ENCODE measurements at regions not wholly inside any gene's neighbourhood (a gene's known extent, or its start where the extent isn't known, plus 50 kb on each side); places are given as distances from the start of the nearest gene placed in this dataset.

- ChIA-PET POLR2A (no interaction called here), CTCF (no interaction called here)
- ATAC-seq (no peak), DNase-seq (no peak)
- no peak overlapping the region for H3K4me3 Mint-ChIP-seq
- no peaks in the 10 kb centered on the region for H3K9me3 Mint-ChIP-seq (ENCODE audit: low read depth)
- H3K27ac Mint-ChIP-seq = no peak overlapping the region
- no peaks in the 10 kb centered on the region for H3K36me3 Mint-ChIP-seq (ENCODE audit: low read depth)
- no peaks in the 10 kb centered on the region for H3K4me1 Mint-ChIP-seq
- intact Hi-C loops (cut with DNase I, micrococcal nuclease) = no loop called here
- H3K27me3 Mint-ChIP-seq = peaks cover 6% of the 10 kb centered on the region
Measured at GRCh38 chr4:189785257-189785656, 155.4 kb upstream of the FRG1 start.

- POLR2A ChIA-PET = no interaction called here
- no peak for ATAC-seq
Measured at GRCh38 chr4:189786447-189786846, 154.2 kb upstream of the FRG1 start.

GRCh38 chr4:189787216-189788031 lies 153.2 kb upstream of the FRG1 start:
- intact Hi-C loops (cut with DNase I, micrococcal nuclease) = no loop called here
- Mint-ChIP-seq H3K27ac (peak overlapping the region; percentile 5), H3K4me1 (no peaks in the 10 kb centered on the region), H3K36me3 (ENCODE audit: low read depth) (no peaks in the 10 kb centered on the region), H3K9me3 (ENCODE audit: low read depth) (no peaks in the 10 kb centered on the region), H3K27me3 (peaks cover 6% of the 10 kb centered on the region), H3K4me3 (no peak overlapping the region)
- POLR2A ChIA-PET = no interaction called here
- ATAC-seq (no peak), DNase-seq (no peak)
- CTCF ChIA-PET = no interaction called here

More at GRCh38 chr4:189786447-189786846, 154.2 kb upstream of the FRG1 start:
- DNase-seq = no peak
- intact Hi-C loops (cut with DNase I, micrococcal nuclease) = no loop called here
- no peaks in the 10 kb centered on the region for H3K9me3 Mint-ChIP-seq (ENCODE audit: low read depth)
- peaks cover 4% of the 10 kb centered on the region for H3K27me3 Mint-ChIP-seq
- CTCF ChIA-PET = no interaction called here
- H3K27ac Mint-ChIP-seq = no peak overlapping the region
- no peak overlapping the region for H3K4me3 Mint-ChIP-seq
- H3K4me1 Mint-ChIP-seq = no peaks in the 10 kb centered on the region
- no peaks in the 10 kb centered on the region for H3K36me3 Mint-ChIP-seq (ENCODE audit: low read depth)

GRCh38 chr4:189792924-189793618 lies 147.6 kb upstream of the FRG1 start:
- Mint-ChIP-seq H3K9me3 (ENCODE audit: low read depth) (no peaks in the 10 kb centered on the region), H3K27me3 (peaks cover 5% of the 10 kb centered on the region), H3K4me3 (no peak overlapping the region), H3K4me1 (no peaks in the 10 kb centered on the region), H3K27ac (no peak overlapping the region), H3K36me3 (ENCODE audit: low read depth) (no peaks in the 10 kb centered on the region)
- CTCF ChIA-PET = interaction anchor here (0.7 to 1.3 kb wide), 7 partner anchors 9 to 377 kb away, joined by 3 to 9 read pairs (median 3); no protein-coding TSS in a partner anchor
- intact Hi-C loops (cut with DNase I, micrococcal nuclease) = loop anchor here in 1 of 2 experiments (2.0 to 10.0 kb wide), 3 partner anchors 112 to 822 kb away; no protein-coding TSS in a partner anchor
- POLR2A ChIA-PET = interaction anchor here (0.5 kb wide), 1 partner anchor 821 kb away, joined by 3 read pairs; no protein-coding TSS in a partner anchor
- DNase-seq (peak; percentile 82), ATAC-seq (peak; percentile 94)

DNA sequence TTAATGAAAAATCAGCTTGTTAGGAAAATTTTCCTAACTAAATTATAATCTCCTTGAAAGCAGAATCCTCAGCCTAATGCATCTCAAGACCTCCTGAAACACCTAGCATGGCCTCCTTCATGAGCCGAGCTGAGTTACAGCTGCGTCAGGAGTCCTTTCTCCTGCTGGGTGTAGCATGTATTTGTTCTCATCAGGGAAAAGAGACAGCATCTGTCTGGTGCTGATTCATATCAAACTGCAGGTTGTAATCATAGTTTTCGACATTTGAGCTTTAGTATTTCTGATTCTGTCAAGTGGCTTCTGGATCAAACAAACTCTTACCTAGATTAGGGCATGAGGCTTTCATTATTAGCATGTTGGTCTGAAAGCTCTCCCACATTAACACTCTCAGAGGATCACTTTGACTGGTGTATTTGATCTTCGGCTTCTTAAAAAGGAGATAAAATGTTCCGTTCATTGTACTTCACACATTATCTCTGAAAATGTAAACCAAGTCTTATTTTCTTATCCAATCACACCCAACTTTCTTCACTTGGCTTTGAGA lies 140.1 kb upstream of the FRG1 start:
- no peak overlapping the region for H3K27ac Mint-ChIP-seq
- H3K4me3 Mint-ChIP-seq = no peak overlapping the region
- ATAC-seq (peak; percentile 78), DNase-seq (no peak)
- H3K36me3 Mint-ChIP-seq (ENCODE audit: low read depth) = no peaks in the 10 kb centered on the region
- intact Hi-C loops (cut with DNase I, micrococcal nuclease) = no loop called here
- H3K9me3 Mint-ChIP-seq (ENCODE audit: low read depth) = no peaks in the 10 kb centered on the region
- H3K27me3 Mint-ChIP-seq = peaks cover 5% of the 10 kb centered on the region
- H3K4me1 Mint-ChIP-seq = peaks cover 5% of the 10 kb centered on the region
- CTCF ChIA-PET = no interaction called here
- POLR2A ChIA-PET = no interaction called here

GRCh38 chr4:189802884-189803283 lies 137.8 kb upstream of the FRG1 start:
- ATAC-seq (no peak), DNase-seq (no peak)
- peaks cover 5% of the 10 kb centered on the region for H3K4me1 Mint-ChIP-seq
- no peaks in the 10 kb centered on the region for H3K9me3 Mint-ChIP-seq (ENCODE audit: low read depth)
- intact Hi-C loops (cut with DNase I, micrococcal nuclease) = no loop called here
- no peaks in the 10 kb centered on the region for H3K36me3 Mint-ChIP-seq (ENCODE audit: low read depth)
- ChIA-PET CTCF (no interaction called here), POLR2A (no interaction called here)
- peaks cover 2% of the 10 kb centered on the region for H3K27me3 Mint-ChIP-seq
- no peak overlapping the region for H3K4me3 Mint-ChIP-seq
- no peak overlapping the region for H3K27ac Mint-ChIP-seq

- CTCF ChIA-PET = no interaction called here
- no peak overlapping the region for H3K27ac Mint-ChIP-seq
- H3K27me3 Mint-ChIP-seq = peaks cover 2% of the 10 kb centered on the region
- DNase-seq (no peak), ATAC-seq (no peak)
- POLR2A ChIA-PET = no interaction called here
- H3K36me3 Mint-ChIP-seq (ENCODE audit: low read depth) = no peaks in the 10 kb centered on the region
- intact Hi-C loops (cut with DNase I, micrococcal nuclease) = no loop called here
- H3K4me1 Mint-ChIP-seq = peaks cover 5% of the 10 kb centered on the region
- H3K9me3 Mint-ChIP-seq (ENCODE audit: low read depth) = no peaks in the 10 kb centered on the region
- H3K4me3 Mint-ChIP-seq = no peak overlapping the region
Measured at GRCh38 chr4:189804894-189805293, 135.8 kb upstream of the FRG1 start.

DNA sequence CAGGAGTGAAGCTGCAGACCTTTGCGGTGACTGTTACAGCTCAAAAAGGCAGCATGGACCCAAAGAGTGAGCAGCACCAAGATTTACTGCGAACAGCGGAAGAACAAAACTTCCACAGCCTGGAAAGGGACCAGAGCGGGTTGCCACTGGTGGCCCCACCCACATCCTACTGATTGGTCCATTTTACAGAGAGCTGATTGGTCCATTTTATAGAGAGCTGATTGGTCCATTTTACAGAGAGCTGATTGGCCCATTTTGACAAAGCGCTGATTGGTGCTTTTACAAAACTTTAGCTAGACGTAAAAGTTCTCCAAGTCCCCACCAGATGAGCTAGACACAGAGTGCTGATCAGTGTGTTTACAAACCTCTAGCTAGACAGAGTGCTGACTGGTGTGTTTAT lies 134.2 kb upstream of the FRG1 start:
- Mint-ChIP-seq H3K27ac (no peak overlapping the region), H3K4me1 (no peaks in the 10 kb centered on the region), H3K9me3 (ENCODE audit: low read depth) (peaks cover 4% of the 10 kb centered on the region), H3K4me3 (no peak overlapping the region), H3K36me3 (ENCODE audit: low read depth) (peaks cover 6% of the 10 kb centered on the region), H3K27me3 (peaks cover 7% of the 10 kb centered on the region)
- DNase-seq = no peak
- ChIA-PET CTCF (no interaction called here), POLR2A (no interaction called here)
- intact Hi-C loops (cut with DNase I, micrococcal nuclease) = no loop called here
- no peak for ATAC-seq

DNA sequence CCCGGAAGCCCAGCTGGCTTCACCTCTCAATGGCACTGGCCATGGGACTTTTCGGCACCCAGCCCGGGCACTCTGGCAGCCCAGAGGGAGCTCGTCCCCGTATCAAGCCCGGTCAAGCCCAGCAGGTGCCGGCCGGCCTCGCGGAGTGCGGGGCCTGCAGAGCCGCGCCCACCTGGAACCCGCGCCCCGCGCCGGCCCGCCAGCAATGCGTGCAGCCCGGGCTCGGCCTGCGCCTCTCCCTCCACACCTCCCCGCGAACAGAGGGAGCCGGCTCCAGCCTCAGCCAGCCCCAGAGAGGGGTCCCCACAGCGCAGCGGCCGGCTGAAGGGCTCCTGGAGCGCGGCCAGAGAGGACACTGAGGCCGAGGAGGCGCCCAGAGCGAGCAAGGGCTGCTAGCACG lies 133.6 kb upstream of the FRG1 start:
- no peak for ATAC-seq
- no peak overlapping the region for H3K27ac Mint-ChIP-seq

DNA sequence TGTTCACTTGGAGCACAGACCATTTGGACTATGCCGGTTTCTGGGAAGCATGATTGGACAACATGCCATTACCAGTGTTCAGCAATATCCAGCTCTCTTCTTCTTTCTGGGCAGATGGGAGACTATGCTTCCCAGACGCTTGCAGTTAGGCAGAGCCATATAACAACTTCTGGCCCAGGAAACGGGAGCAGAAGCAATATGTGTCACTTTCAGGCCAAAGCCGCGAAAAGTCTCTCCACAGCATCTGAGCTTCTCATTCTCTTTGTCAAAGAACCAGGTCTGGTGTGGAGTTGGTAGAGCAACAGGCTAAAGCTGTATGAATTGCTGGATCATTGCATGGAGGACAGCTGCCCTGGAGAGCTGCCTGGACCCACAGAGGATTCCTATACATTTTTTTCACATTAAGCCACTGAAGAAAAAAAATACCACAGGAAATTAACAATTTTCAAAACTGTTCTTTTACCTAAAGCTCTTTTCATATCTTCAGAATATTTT lies 131.4 kb upstream of the FRG1 start:
- POLR2A ChIA-PET = no interaction called here

More for the DNA sequence above, 133.6 kb upstream of the FRG1 start:
- ChIA-PET POLR2A (no interaction called here), CTCF (no interaction called here)
- Mint-ChIP-seq H3K27me3 (peaks cover 11% of the 10 kb centered on the region), H3K4me3 (no peak overlapping the region), H3K36me3 (ENCODE audit: low read depth) (peaks cover 6% of the 10 kb centered on the region), H3K9me3 (ENCODE audit: low read depth) (peaks cover 4% of the 10 kb centered on the region), H3K4me1 (no peaks in the 10 kb centered on the region)
- intact Hi-C loops (cut with DNase I, micrococcal nuclease) = no loop called here
- DNase-seq = no peak

DNA sequence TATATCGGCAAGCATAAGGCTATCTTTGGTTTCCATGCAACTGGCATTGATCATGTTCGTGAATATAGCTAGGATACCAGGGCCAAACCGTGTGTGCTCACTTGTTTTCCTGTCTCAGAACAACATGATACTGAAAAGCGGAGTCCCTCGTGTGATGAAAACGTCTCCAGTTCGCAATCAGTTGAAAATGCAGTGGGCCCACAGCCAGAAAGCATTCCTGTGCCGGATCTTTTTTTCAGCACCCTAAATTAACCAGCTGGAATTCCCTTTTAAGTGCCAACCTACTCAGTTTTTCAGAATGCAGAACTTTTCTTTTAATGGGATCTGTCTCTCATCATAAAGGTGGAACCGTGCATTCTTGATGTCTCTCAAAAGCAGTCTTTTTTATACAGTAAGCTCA lies 130.8 kb upstream of the FRG1 start:
- ATAC-seq (no peak), DNase-seq (no peak)
- Mint-ChIP-seq H3K36me3 (ENCODE audit: low read depth) (peaks cover 6% of the 10 kb centered on the region), H3K4me1 (no peaks in the 10 kb centered on the region), H3K4me3 (no peak overlapping the region), H3K27me3 (peaks cover 9% of the 10 kb centered on the region), H3K9me3 (ENCODE audit: low read depth) (peaks cover 4% of the 10 kb centered on the region), H3K27ac (no peak overlapping the region)
- ChIA-PET CTCF (interaction anchor here (0.7 to 0.8 kb wide), 2 partner anchors 16 to 41 kb away, joined by 3 read pairs; no protein-coding TSS in a partner anchor), POLR2A (no interaction called here)
- intact Hi-C loops (cut with DNase I, micrococcal nuclease) = no loop called here

More for the DNA sequence above, 131.4 kb upstream of the FRG1 start:
- intact Hi-C loops (cut with DNase I, micrococcal nuclease) = no loop called here
- ATAC-seq = no peak
- Mint-ChIP-seq H3K9me3 (ENCODE audit: low read depth) (peaks cover 4% of the 10 kb centered on the region), H3K4me1 (no peaks in the 10 kb centered on the region), H3K4me3 (no peak overlapping the region), H3K27me3 (peaks cover 9% of the 10 kb centered on the region), H3K27ac (no peak overlapping the region), H3K36me3 (ENCODE audit: low read depth) (peaks cover 6% of the 10 kb centered on the region)
- CTCF ChIA-PET = interaction anchor here (0.7 to 0.8 kb wide), 2 partner anchors 16 to 42 kb away, joined by 3 read pairs; no protein-coding TSS in a partner anchor
- DNase-seq = no peak
